H1 (cell line): ENCODE measurements at regions not wholly inside any gene's neighbourhood (a gene's known extent, or its start where the extent isn't known, plus 50 kb on each side); places are given as distances from the start of the nearest gene placed in this dataset.

Experiments
- CTCF ChIA-PET: fragments of 300-600 bp; sonication (Branson Sonifier 250); formaldehyde crosslinking; loops from one replicate; lab custom pipeline; 2021; ENCODE audit not compliant: partially characterized antibody; lab: Charles Lee
- POLR2A ChIA-PET: fragments of 300-600 bp; sonication (Branson Sonifier 250); formaldehyde crosslinking; loops from one replicate; lab custom pipeline; 2021; ENCODE audit warnings: inconsistent platforms; ENCODE audit not compliant: partially characterized antibody; lab: Charles Lee
- DNase-seq, 2 experiments: peaks; one replicate each; pipeline versions ENCODE4 v3.0.0 to v3.0.0-alpha.2; 2010 to 2022; ENCODE audit warnings: low spot score in 2 of 2, low read depth in 1 of 2, mixed read lengths in 1 of 2
- FAIRE-seq: peaks from 2 replicates; lab custom pipeline; 2011; peaks lifted over from hg19 to GRCh38; lab: Jason Lieb, UNC
- H2AFZ ChIP-seq: 2 replicates; pipeline ENCODE4 v1.8.1; 2012; ENCODE audit warnings: low read length, inconsistent platforms
- H2AK5ac ChIP-seq: 2 replicates; pipeline ENCODE4 v1.6.1; 2013; ENCODE audit warnings: low read depth, low read length
- H2BK120ac ChIP-seq: replicated peaks from 2 replicates; pipeline ENCODE3; 2013; ENCODE audit warnings: low read depth, low read length, inconsistent platforms
- H2BK12ac ChIP-seq: 2 replicates; pipeline ENCODE4 v1.6.1; 2013; ENCODE audit warnings: low read depth, low read length
- H2BK15ac ChIP-seq: 2 replicates; pipeline ENCODE4 v1.6.1; 2013; ENCODE audit warnings: low read length
- H2BK20ac ChIP-seq: 2 replicates; pipeline ENCODE4 v1.6.1; 2013; ENCODE audit warnings: low read length
- H2BK5ac ChIP-seq: 2 replicates; pipeline ENCODE4 v1.6.1; 2013; ENCODE audit warnings: low read depth, low read length
- H3K14ac ChIP-seq: 2 replicates; pipeline ENCODE4 v1.6.1; 2013; ENCODE audit warnings: inconsistent platforms; ENCODE audit not compliant: insufficient read length
- H3K18ac ChIP-seq: 2 replicates; pipeline ENCODE4 v1.6.1; 2013; ENCODE audit warnings: low read length; ENCODE audit errors: extremely low read depth
- H3K23ac ChIP-seq: 2 replicates; pipeline ENCODE4 v1.6.1; 2013; ENCODE audit warnings: inconsistent platforms; ENCODE audit not compliant: insufficient read length
- H3K23me2 ChIP-seq: 2 replicates; pipeline ENCODE4 v1.6.1; 2013; ENCODE audit warnings: low read depth, low read length
- H3K27ac ChIP-seq: 2 replicates; pipeline ENCODE4 v1.6.1; 2011; ENCODE audit warnings: low read depth, low read length, inconsistent platforms
- H3K27me3 ChIP-seq, 4 experiments: replicated peaks in 1 of 4; 1 replicate in 1 of 4; 2 replicates in 3 of 4; pipeline versions ENCODE4 v1.6.1 to v1.8.1; 2011 to 2013; ENCODE audit warnings: low read length in 3 of 4, mild to moderate bottlenecking in 3 of 4, inconsistent platforms in 2 of 4, mixed read lengths in 2 of 4, moderate library complexity in 1 of 4; ENCODE audit not compliant: control insufficient read depth in 3 of 4, insufficient read depth in 3 of 4; ENCODE audit errors: extremely low read depth in 1 of 4
- H3K36me3 ChIP-seq, 4 experiments: 2 replicates each; pipeline versions ENCODE4 v1.6.1 to v1.8.1; 2011 to 2013; ENCODE audit warnings: mild to moderate bottlenecking in 4 of 4, low read length in 3 of 4, moderate library complexity in 2 of 4, control low read depth in 1 of 4, inconsistent platforms in 1 of 4; ENCODE audit not compliant: insufficient read depth in 4 of 4, control insufficient read depth in 2 of 4
- H3K4ac ChIP-seq: replicated peaks from 2 replicates; pipeline ENCODE3; 2013; ENCODE audit warnings: low read length, low read depth, mixed read lengths, inconsistent platforms; ENCODE audit not compliant: insufficient read length
- H3K4me1 ChIP-seq, 4 experiments: replicated peaks in 1 of 4; 1 replicate in 1 of 4; 2 replicates in 3 of 4; pipeline versions ENCODE4 v1.6.1 to v1.8.1; 2011 to 2013; ENCODE audit warnings: low read length in 3 of 4, inconsistent platforms in 2 of 4, mixed read lengths in 1 of 4; ENCODE audit not compliant: insufficient read depth in 4 of 4, control insufficient read depth in 3 of 4
- H3K4me2 ChIP-seq, 2 experiments: 2 replicates each; pipeline versions ENCODE4 v1.6.1 to v1.8.1; 2011 to 2013; ENCODE audit warnings: low read depth in 2 of 2, low read length in 2 of 2, control low read depth in 1 of 2, inconsistent platforms in 1 of 2, mild to moderate bottlenecking in 1 of 2; ENCODE audit not compliant: insufficient read depth in 1 of 2
- H3K4me3 ChIP-seq, 4 experiments: fragments of 200-600, 300-600 bp in 1 of 4; sonication (generic), shearing (Covaris generic), sonication (Bioruptor Twin) in 1 of 4; 2 replicates each; pipeline versions ENCODE4 v1.5.1 to v1.8.1; 2011 to 2016; ENCODE audit warnings: low read length in 4 of 4, low read depth in 3 of 4, control low read depth in 2 of 4, inconsistent platforms in 2 of 4, mild to moderate bottlenecking in 2 of 4, mixed read lengths in 1 of 4, moderate library complexity in 1 of 4; ENCODE audit not compliant: insufficient read depth in 2 of 4; ENCODE audit errors: extremely low read depth in 1 of 4
- H3K56ac ChIP-seq: replicated peaks from 2 replicates; pipeline ENCODE3; 2013; ENCODE audit warnings: low read depth, mild to moderate bottlenecking, mixed read lengths, low read length, inconsistent platforms; ENCODE audit not compliant: insufficient read length
- H3K79me1 ChIP-seq: 2 replicates; pipeline ENCODE4 v1.6.1; 2013; ENCODE audit warnings: low read depth, low read length, control low read depth
- H3K79me2 ChIP-seq, 2 experiments: 2 replicates each; pipeline versions ENCODE4 v1.6.1 to v1.8.1; 2012 to 2013; ENCODE audit warnings: low read length in 2 of 2, mild to moderate bottlenecking in 2 of 2, inconsistent platforms in 1 of 2; ENCODE audit not compliant: insufficient read depth in 2 of 2, control insufficient read depth in 1 of 2
- H3K9ac ChIP-seq, 4 experiments: replicated peaks in 1 of 4; 1 replicate in 1 of 4; 2 replicates in 3 of 4; pipeline versions ENCODE4 v1.6.1 to v1.8.1; 2011 to 2013; ENCODE audit warnings: low read depth in 3 of 4, low read length in 3 of 4, control low read depth in 2 of 4, mild to moderate bottlenecking in 2 of 4, moderate library complexity in 2 of 4, inconsistent platforms in 1 of 4; ENCODE audit errors: extremely low read depth in 1 of 4
- H3K9me3 ChIP-seq, 2 experiments: 2 replicates each; pipeline versions ENCODE4 v1.6.1 to v1.8.1; 2012 to 2013; ENCODE audit warnings: mild to moderate bottlenecking in 2 of 2, moderate library complexity in 2 of 2, control low read depth in 1 of 2, inconsistent platforms in 1 of 2, low read depth in 1 of 2, low read length in 1 of 2, mixed read lengths in 1 of 2; ENCODE audit not compliant: insufficient read depth in 2 of 2
- H4K20me1 ChIP-seq, 2 experiments: replicated peaks in 1 of 2; 2 replicates each; pipeline versions ENCODE3 to v1.8.1; 2011 to 2013; ENCODE audit warnings: inconsistent platforms in 2 of 2, low read length in 2 of 2, mild to moderate bottlenecking in 1 of 2; ENCODE audit not compliant: insufficient read depth in 2 of 2, control insufficient read depth in 1 of 2
- H4K5ac ChIP-seq: 2 replicates; pipeline ENCODE4 v1.6.1; 2013; ENCODE audit warnings: low read length, low read depth, mixed read lengths, inconsistent platforms; ENCODE audit not compliant: insufficient read length
- H4K8ac ChIP-seq: 2 replicates; pipeline ENCODE4 v1.8.0; 2013; ENCODE audit warnings: mild to moderate bottlenecking, moderate library complexity, low read length, inconsistent platforms; ENCODE audit not compliant: insufficient read depth; ENCODE audit errors: extremely low read depth
- H4K91ac ChIP-seq: replicated peaks from 2 replicates; pipeline ENCODE3; 2013; ENCODE audit warnings: low read length, mixed read lengths, inconsistent platforms; ENCODE audit not compliant: insufficient read length
- BACH1 ChIP-seq: IDR thresholded peaks from 2 replicates; pipeline ENCODE4 v1.6.1; 2012; ENCODE audit warnings: low read length, improper control_type of control experiment
- CBX5 ChIP-seq: fragments of 300-800, 300-1000 bp; sonication (generic); IDR thresholded peaks from 2 replicates; pipeline ENCODE4 v1.7.1; 2016; ENCODE audit warnings: antibody characterized with exemption, low read length, low read depth
- CTCF ChIP-seq, 3 experiments: IDR thresholded peaks; 1 replicate in 2 of 3; 2 replicates in 1 of 3; pipeline versions ENCODE4 v1.5.1 to v1.6.1; 2011; ENCODE audit warnings: low read length in 3 of 3, mild to moderate bottlenecking in 3 of 3, inconsistent platforms in 2 of 3, low read depth in 1 of 3, moderate library complexity in 1 of 3; ENCODE audit not compliant: insufficient read depth in 1 of 3; ENCODE audit errors: control extremely low read depth in 1 of 3
- E2F6 ChIP-seq: IDR thresholded peaks from 2 replicates; pipeline ENCODE4 v1.6.1; 2012; ENCODE audit warnings: inconsistent platforms
- KDM5A ChIP-seq: fragments of 200-600 bp; IDR thresholded peaks from 2 replicates; pipeline ENCODE4 v1.7.1; 2012; ENCODE audit warnings: mild to moderate bottlenecking, low read length, inconsistent platforms, mixed read lengths
- TAF1 ChIP-seq: IDR thresholded peaks from 2 replicates; pipeline ENCODE4 v1.6.1; 2011; ENCODE audit warnings: mild to moderate bottlenecking, low read depth, low read length
- TCF12 ChIP-seq: IDR thresholded peaks from 2 replicates; pipeline ENCODE4 v1.6.1; 2011; ENCODE audit warnings: low read depth, mild to moderate bottlenecking, low read length
- YY1 ChIP-seq: IDR thresholded peaks from 2 replicates; pipeline ENCODE4 v1.6.1; 2011; ENCODE audit warnings: low read depth, mild to moderate bottlenecking, low read length
- WGBS, 2 experiments: shearing (Covaris generic) in 1 of 2; methylation state at CpG; one replicate each; pipeline versions ENCODE4 v1.1.6 to v1.1.7; 2013 to 2015; ENCODE audit warnings: low lambda C conversion rate in 2 of 2, mixed read lengths in 2 of 2, inconsistent platforms in 1 of 2, low coverage in 1 of 2, missing lambda C conversion rate in 1 of 2; ENCODE audit not compliant: insufficient replicate concordance in 2 of 2, insufficient coverage in 1 of 2, insufficient read length in 1 of 2; ENCODE audit errors: extremely low coverage in 1 of 2, missing lambda C conversion rate in 1 of 2; 5-methylcytosine and 5-hydroxymethylcytosine counted together

- TF ChIP-seq TAF1 = no peak
- TF ChIP-seq KDM5A = no peak
- no peak for TF ChIP-seq YY1
- TF ChIP-seq BACH1 = no peak
- TF ChIP-seq CBX5 = no peak
- no peak for TF ChIP-seq TCF12
- TF ChIP-seq E2F6 = no peak
- TF ChIP-seq CTCF (IDR thresholded peaks at IDR 0.05; ENCODE audit: control extremely low read depth in 1 of 3, insufficient read depth in 1 of 3, low read depth in 1 of 3, low read length in 3 of 3) = no peak
- TF ChIP-seq, all 59 proteins: peak for 0
- H3K4ac ChIP-seq = no peak overlapping the region
- no peak for DNase-seq
- H2BK5ac ChIP-seq = no peak overlapping the region
- no peak overlapping the region for H4K8ac ChIP-seq
- no peak overlapping the region for H2BK120ac ChIP-seq
- POLR2A ChIA-PET = no interaction called here
- H3K56ac ChIP-seq = no peak overlapping the region
- no peaks in the 10 kb centered on the region; a peak in 1 of 7 replicates for H3K27me3 ChIP-seq
- no peak overlapping the region for H4K91ac ChIP-seq
- CTCF ChIA-PET = no interaction called here
- no peaks in the 10 kb centered on the region for H3K9me3 ChIP-seq
- no peaks in the 10 kb centered on the region for H3K4me1 ChIP-seq
- no peaks in the 10 kb centered on the region for H3K79me1 ChIP-seq
- no peak overlapping the region for H3K27ac ChIP-seq
- no peaks in the 10 kb centered on the region for H3K36me3 ChIP-seq
- no peak overlapping the region for H2BK12ac ChIP-seq
- H4K20me1 ChIP-seq = no peaks in the 10 kb centered on the region
- FAIRE-seq = no peak
- no peak overlapping the region for H2BK15ac ChIP-seq
- H2AFZ ChIP-seq = no peak overlapping the region
- H3K79me2 ChIP-seq = no peaks in the 10 kb centered on the region
- H3K23me2 ChIP-seq = no peaks in the 10 kb centered on the region
- no peak overlapping the region for H2BK20ac ChIP-seq
- no peak overlapping the region for H3K14ac ChIP-seq
- WGBS, 2 experiments = 94% methylated on average over 3 of the region's 3 CpGs; no CpG with 5 or more reads in 1 of the 2 experiments
- H3K4me3 ChIP-seq = no peak overlapping the region
- no peak overlapping the region for H2AK5ac ChIP-seq
- no peak overlapping the region for H3K4me2 ChIP-seq
- H3K23ac ChIP-seq = no peak overlapping the region
- no peak overlapping the region for H3K18ac ChIP-seq
- no peak overlapping the region for H4K5ac ChIP-seq
- H3K9ac ChIP-seq = no peak overlapping the region
Measured at GRCh38 chr5:109614981-109615380, 74.7 kb upstream of the MAN2A1 start.
